Progenitor cell of endocrine pancreas (in vitro differentiated cells): ENCODE measurements at regions not wholly inside any gene's neighbourhood (a gene's known extent, or its start where the extent isn't known, plus 50 kb on each side); places are given as distances from the start of the nearest gene placed in this dataset.

ENCODE experiments used
- DNase-seq: peaks from one replicate; pipeline ENCODE4 v3.0.0; 2021; ENCODE audit warnings: low spot score; ENCODE audit not compliant: unreplicated experiment
- H3K27ac Mint-ChIP-seq: 2 replicates; pipeline ENCODE4 v1.8.0; 2021; ENCODE audit warnings: mild to moderate bottlenecking, moderate library complexity, mixed read lengths
- H3K27me3 Mint-ChIP-seq: 2 replicates; pipeline ENCODE4 v1.8.0; 2021; ENCODE audit warnings: mixed read lengths
- H3K36me3 Mint-ChIP-seq: 2 replicates; pipeline ENCODE4 v1.8.0; 2022; ENCODE audit warnings: mixed read lengths; ENCODE audit not compliant: insufficient read depth
- H3K4me1 Mint-ChIP-seq: 2 replicates; pipeline ENCODE4 v1.8.0; 2021; ENCODE audit warnings: low read depth, mixed read lengths
- H3K4me3 Mint-ChIP-seq: 2 replicates; pipeline ENCODE4 v1.8.0; 2021; ENCODE audit warnings: low read depth, mild to moderate bottlenecking, moderate library complexity, mixed read lengths
- H3K9me3 Mint-ChIP-seq: 2 replicates; pipeline ENCODE4 v1.8.0; 2021; ENCODE audit warnings: low read depth, mixed read lengths
- TF ChIP-seq, protein P1 (sequence below): fragments of 200-600 bp; sonication (generic); IDR thresholded peaks from one replicate; pipeline ENCODE4 v1.5.0; 2021; ENCODE audit warnings: antibody characterized with exemption, mild to moderate bottlenecking; ENCODE audit not compliant: unreplicated experiment

DNA sequence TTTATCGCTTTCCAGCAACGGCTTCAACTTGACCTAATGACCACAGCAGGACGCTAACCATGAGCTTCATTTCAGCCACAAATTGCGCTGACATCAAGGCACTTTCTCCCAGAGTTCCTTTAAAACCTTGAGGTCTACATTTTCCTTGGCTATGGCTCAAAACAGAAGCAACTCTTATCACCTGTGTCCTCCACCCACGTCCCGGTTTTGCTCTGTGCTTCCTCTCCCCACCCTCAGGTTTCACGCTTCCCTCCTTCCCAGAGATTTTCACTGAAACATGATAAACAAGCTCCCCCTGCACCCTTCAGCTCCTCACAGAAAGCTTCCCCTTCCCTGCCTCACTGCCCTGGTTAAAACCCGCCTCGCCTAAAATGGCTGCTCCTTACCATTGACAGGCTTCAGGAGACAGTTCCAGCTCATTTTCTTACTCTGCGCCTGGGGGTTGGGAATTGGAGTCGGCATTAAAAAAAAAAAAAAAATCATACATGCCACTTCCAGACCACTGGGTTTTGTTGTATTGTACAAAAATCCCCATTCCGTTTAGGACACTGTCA lies 229.5 kb downstream of the UBE3D start:
- Mint-ChIP-seq H3K4me1 (peaks cover 4% of the 10 kb centered on the region), H3K27me3 (no peaks in the 10 kb centered on the region), H3K36me3 (no peaks in the 10 kb centered on the region), H3K9me3 (peaks cover 3% of the 10 kb centered on the region), H3K27ac (no peak overlapping the region), H3K4me3 (no peak overlapping the region)
- TF ChIP-seq, protein P1, sequence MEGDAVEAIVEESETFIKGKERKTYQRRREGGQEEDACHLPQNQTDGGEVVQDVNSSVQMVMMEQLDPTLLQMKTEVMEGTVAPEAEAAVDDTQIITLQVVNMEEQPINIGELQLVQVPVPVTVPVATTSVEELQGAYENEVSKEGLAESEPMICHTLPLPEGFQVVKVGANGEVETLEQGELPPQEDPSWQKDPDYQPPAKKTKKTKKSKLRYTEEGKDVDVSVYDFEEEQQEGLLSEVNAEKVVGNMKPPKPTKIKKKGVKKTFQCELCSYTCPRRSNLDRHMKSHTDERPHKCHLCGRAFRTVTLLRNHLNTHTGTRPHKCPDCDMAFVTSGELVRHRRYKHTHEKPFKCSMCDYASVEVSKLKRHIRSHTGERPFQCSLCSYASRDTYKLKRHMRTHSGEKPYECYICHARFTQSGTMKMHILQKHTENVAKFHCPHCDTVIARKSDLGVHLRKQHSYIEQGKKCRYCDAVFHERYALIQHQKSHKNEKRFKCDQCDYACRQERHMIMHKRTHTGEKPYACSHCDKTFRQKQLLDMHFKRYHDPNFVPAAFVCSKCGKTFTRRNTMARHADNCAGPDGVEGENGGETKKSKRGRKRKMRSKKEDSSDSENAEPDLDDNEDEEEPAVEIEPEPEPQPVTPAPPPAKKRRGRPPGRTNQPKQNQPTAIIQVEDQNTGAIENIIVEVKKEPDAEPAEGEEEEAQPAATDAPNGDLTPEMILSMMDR: no peak
- no peak for DNase-seq

DNA sequence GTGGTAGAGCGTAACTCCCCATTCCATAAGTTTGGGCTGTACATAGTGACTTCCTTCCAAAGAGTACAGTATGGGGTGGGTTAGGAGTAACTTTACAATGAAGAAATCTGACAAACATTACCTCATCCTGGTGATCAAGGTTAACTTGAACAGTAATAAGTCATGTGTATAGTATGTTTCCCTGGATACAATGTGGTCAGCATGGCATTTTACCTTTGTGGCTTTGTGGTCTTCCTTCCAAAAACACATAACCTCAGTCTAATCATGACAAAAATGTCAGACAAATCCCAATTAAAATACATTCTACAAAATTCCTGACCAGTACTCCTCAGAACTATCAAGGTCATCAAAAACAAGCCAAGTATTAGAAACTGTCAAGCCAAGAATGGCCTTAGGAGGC lies 225.1 kb downstream of the UBE3D start:
- no peaks in the 10 kb centered on the region for H3K27me3 Mint-ChIP-seq

DNA sequence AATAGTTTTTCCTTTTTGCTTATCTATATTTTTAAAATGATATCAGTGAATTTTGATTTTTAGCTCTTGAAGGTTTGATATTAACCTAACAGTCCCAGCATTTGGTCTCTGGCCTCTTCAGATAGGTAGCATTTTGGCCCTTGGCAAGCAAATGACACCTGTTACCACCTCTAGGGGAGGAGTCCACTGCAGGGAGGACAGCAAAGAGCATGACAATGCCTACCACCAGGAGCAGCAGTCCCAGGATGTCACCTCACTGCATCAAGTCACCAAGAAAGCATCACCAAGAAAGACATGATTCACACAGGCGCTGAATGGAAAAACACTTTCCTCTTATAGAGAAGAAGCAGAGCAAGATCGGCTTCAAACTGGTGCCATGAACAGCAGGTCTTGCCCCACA lies 224.3 kb downstream of the UBE3D start:
- Mint-ChIP-seq H3K4me3 (no peak overlapping the region), H3K27me3 (no peaks in the 10 kb centered on the region), H3K36me3 (no peaks in the 10 kb centered on the region), H3K27ac (no peak overlapping the region), H3K9me3 (peaks cover 3% of the 10 kb centered on the region), H3K4me1 (no peaks in the 10 kb centered on the region)
- no peak for DNase-seq
- TF ChIP-seq, protein P1: no peak

More for the DNA sequence above, 225.1 kb downstream of the UBE3D start:
- no peak for DNase-seq
- Mint-ChIP-seq H3K27ac (no peak overlapping the region), H3K4me3 (no peak overlapping the region), H3K36me3 (no peaks in the 10 kb centered on the region), H3K4me1 (no peaks in the 10 kb centered on the region), H3K9me3 (peaks cover 3% of the 10 kb centered on the region)
- TF ChIP-seq, protein P1: no peak
